Tibial nerve (tissue), 4 donors: ENCODE measurements at regions not wholly inside any gene's neighbourhood (a gene's known extent, or its start where the extent isn't known, plus 50 kb on each side); places are given as distances from the start of the nearest gene placed in this dataset.

Experiments
- EP300 ChIP-seq, 2 donors: sonication (generic); formaldehyde crosslinking; IDR thresholded peaks; one replicate each; pipeline ENCODE4 v1.6.1; 2017; ENCODE audit warnings: antibody characterized with exemption in 2 of 2, mild to moderate bottlenecking in 1 of 2
- POLR2A ChIP-seq, 2 donors: fragments of 450-650 bp; IDR thresholded peaks; one replicate each; pipeline ENCODE4 v1.6.1; 2017; ENCODE audit warnings: antibody characterized with exemption in 2 of 2, mild to moderate bottlenecking in 2 of 2, moderate library complexity in 2 of 2
- TF ChIP-seq, protein P1 (sequence below), 5 experiments: fragments of 200-600 bp in 3 of 5; fragments of 450-650 bp in 2 of 5; sonication (generic) in 3 of 5; IDR thresholded peaks; one replicate each; pipeline ENCODE4 v1.5.1; 2016 to 2019; ENCODE audit warnings: antibody characterized with exemption in 5 of 5, mild to moderate bottlenecking in 3 of 5, moderate library complexity in 2 of 5

DNA sequence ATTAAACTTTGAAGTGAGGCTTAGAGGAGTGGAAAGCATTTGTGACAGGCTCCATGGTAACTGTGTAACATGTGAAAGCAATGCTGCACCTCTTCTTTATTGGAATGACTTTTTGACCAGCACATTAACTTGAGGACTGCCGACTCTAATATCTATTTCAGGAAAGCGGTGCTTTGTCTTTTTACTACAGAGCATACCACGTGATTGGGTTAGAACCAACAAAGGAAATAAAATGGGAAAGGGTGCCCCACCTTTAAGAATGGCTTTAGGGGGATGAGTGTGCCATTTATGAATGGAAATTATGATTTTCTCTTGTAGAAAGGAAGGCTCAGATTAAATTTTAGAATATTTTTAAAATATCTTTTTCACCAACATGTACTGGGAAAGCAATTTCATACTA, 57.3 kb upstream of the VPREB1 start:
- TF ChIP-seq, protein P1, sequence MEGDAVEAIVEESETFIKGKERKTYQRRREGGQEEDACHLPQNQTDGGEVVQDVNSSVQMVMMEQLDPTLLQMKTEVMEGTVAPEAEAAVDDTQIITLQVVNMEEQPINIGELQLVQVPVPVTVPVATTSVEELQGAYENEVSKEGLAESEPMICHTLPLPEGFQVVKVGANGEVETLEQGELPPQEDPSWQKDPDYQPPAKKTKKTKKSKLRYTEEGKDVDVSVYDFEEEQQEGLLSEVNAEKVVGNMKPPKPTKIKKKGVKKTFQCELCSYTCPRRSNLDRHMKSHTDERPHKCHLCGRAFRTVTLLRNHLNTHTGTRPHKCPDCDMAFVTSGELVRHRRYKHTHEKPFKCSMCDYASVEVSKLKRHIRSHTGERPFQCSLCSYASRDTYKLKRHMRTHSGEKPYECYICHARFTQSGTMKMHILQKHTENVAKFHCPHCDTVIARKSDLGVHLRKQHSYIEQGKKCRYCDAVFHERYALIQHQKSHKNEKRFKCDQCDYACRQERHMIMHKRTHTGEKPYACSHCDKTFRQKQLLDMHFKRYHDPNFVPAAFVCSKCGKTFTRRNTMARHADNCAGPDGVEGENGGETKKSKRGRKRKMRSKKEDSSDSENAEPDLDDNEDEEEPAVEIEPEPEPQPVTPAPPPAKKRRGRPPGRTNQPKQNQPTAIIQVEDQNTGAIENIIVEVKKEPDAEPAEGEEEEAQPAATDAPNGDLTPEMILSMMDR (IDR thresholded peaks at IDR 0.05), result no peak
- TF ChIP-seq EP300 (IDR thresholded peaks at IDR 0.05) (no peak), POLR2A (IDR thresholded peaks at IDR 0.05) (no peak)
